SKM-1 treated with dmso at 0.1 percent for 144 hours (cell line): ENCODE measurements at regions not wholly inside any gene's neighbourhood (a gene's known extent, or its start where the extent isn't known, plus 50 kb on each side); places are given as distances from the start of the nearest gene placed in this dataset.

Experiments used
- DNase-seq: peaks from one replicate; lab custom pipeline; 2025; ENCODE audit not compliant: unreplicated experiment; lab: John Stamatoyannopoulos, UW

- no peak for DNase-seq
Observed at GRCh38 chr4:14653338-14653737, 348.9 kb upstream of the CPEB2 start.

- DNase-seq = no peak
Observed at GRCh38 chr4:14659286-14659685, 343.0 kb upstream of the CPEB2 start.

- no peak for DNase-seq
Observed at GRCh38 chr4:14667624-14668151, 334.6 kb upstream of the CPEB2 start.

- no peak for DNase-seq
Observed at GRCh38 chr4:14668296-14668695, 334.0 kb upstream of the CPEB2 start.

- DNase-seq = no peak
Observed at GRCh38 chr4:14669371-14669770, 332.9 kb upstream of the CPEB2 start.

- no peak for DNase-seq
Observed at GRCh38 chr4:14671146-14671545, 331.1 kb upstream of the CPEB2 start.

- DNase-seq = no peak
Observed at GRCh38 chr4:14675279-14675985, 326.8 kb upstream of the CPEB2 start.

- DNase-seq = no peak
Observed at GRCh38 chr4:14679906-14680305, 322.4 kb upstream of the CPEB2 start.

- DNase-seq = no peak
Observed at GRCh38 chr4:14681330-14681729, 321.0 kb upstream of the CPEB2 start.

GRCh38 chr4:14693728-14694127 lies 308.6 kb upstream of the CPEB2 start:
- DNase-seq = no peak

- DNase-seq = no peak
Observed at GRCh38 chr4:14695095-14695845, 307.0 kb upstream of the CPEB2 start.

- no peak for DNase-seq
Observed at GRCh38 chr4:14700083-14700482, 302.2 kb upstream of the CPEB2 start.

- no peak for DNase-seq
Observed at GRCh38 chr4:14700544-14700943, 301.7 kb upstream of the CPEB2 start.

GRCh38 chr4:14701389-14701788 lies 300.9 kb upstream of the CPEB2 start:
- no peak for DNase-seq

- DNase-seq = no peak
Observed at GRCh38 chr4:14701896-14702295, 300.4 kb upstream of the CPEB2 start.

- DNase-seq = no peak
Observed at GRCh38 chr4:14708574-14708973, 293.7 kb upstream of the CPEB2 start.

- no peak for DNase-seq
Observed at GRCh38 chr4:14711259-14711658, 291.0 kb upstream of the CPEB2 start.

- no peak for DNase-seq
Observed at GRCh38 chr4:14716691-14717090, 285.6 kb upstream of the CPEB2 start.

- DNase-seq = no peak
Observed at GRCh38 chr4:14719053-14719452, 283.2 kb upstream of the CPEB2 start.

GRCh38 chr4:14726441-14726840 lies 275.8 kb upstream of the CPEB2 start:
- no peak for DNase-seq

GRCh38 chr4:14726877-14727361 lies 275.4 kb upstream of the CPEB2 start:
- no peak for DNase-seq

GRCh38 chr4:14729282-14730000 lies 272.8 kb upstream of the CPEB2 start:
- no peak for DNase-seq
